GM18858 (cell line): ENCODE measurements at regions not wholly inside any gene's neighbourhood (a gene's known extent, or its start where the extent isn't known, plus 50 kb on each side); places are given as distances from the start of the nearest gene placed in this dataset.

Experiments
- ATAC-seq: cut with Tn5 transposase; IDR thresholded peaks from one replicate; pipeline ENCODE4 v1.9.1; 2021; ENCODE audit not compliant: unreplicated experiment

GRCh38 chr18:34631093-34631966 is 78.8 kb upstream of the DTNA start:
- ATAC-seq = no peak

- no peak for ATAC-seq
Measured at GRCh38 chr18:34632321-34632720, 77.8 kb upstream of the DTNA start.

DNA sequence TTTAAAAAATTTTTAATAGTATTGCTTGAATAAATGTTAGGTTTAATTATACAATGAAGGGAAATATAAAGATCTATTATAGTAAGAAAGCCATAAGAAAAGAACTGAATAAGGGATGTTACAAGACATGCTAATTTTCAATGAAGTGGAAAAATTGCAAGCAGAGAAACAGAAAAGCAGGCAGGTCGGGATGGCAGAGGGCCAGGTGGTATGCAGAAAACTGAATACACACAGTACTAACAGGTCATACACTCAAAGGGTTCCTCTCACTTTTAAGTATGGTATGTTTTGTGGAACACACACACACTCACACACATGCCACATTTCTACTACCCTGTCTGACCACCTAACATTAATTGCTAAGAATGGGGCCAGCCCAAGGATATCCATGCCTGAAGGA is 76.7 kb upstream of the DTNA start:
- ATAC-seq = no peak

- no peak for ATAC-seq
Measured at GRCh38 chr18:34637094-34637801, 72.8 kb upstream of the DTNA start.

GRCh38 chr18:34639687-34640086 is 70.4 kb upstream of the DTNA start:
- ATAC-seq = no peak

DNA sequence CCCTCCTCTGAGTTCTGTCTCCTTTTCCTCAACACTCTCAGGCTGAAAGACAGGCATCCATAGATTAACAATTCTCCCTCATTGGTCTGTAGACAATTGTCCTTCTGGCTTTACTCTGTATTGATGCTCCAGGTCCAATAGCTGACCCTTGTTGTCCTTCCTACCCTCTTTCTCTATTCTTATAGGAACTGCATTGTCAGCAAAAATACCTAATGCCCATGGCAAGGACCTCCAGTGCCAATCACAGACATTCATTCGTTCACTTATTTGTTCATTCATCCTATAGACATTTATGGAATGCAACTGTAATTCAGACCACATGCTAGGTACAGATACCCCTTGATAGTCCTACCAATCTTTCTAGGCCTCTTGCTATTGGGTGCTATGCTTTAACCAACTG is 69.8 kb upstream of the DTNA start:
- ATAC-seq = no peak

DNA sequence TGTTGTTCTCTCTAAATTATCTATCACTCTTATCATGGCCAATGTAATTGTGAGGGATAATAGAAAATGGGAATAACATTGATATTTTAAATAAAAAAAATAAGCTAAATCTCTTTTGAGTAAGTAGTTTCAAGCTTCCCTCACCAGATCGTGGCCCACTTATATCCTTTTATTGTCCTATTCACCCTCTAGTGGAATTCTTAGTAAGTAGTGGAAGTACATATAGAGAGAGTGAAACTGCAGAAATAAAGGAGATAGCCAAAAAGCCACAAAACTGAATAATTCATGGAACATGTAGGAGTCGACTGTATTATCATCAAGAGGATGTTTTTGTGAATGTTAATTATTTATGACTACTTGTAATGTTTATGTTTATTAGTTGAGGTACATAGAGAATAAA is 66.1 kb upstream of the DTNA start:
- ATAC-seq = no peak

- peak; percentile 81 for ATAC-seq
Measured at GRCh38 chr18:34647251-34647650, 62.8 kb upstream of the DTNA start.

GRCh38 chr18:34648269-34648985 is 61.7 kb upstream of the DTNA start:
- no peak for ATAC-seq

GRCh38 chr18:34649080-34649479 is 61.0 kb upstream of the DTNA start:
- ATAC-seq = no peak

DNA sequence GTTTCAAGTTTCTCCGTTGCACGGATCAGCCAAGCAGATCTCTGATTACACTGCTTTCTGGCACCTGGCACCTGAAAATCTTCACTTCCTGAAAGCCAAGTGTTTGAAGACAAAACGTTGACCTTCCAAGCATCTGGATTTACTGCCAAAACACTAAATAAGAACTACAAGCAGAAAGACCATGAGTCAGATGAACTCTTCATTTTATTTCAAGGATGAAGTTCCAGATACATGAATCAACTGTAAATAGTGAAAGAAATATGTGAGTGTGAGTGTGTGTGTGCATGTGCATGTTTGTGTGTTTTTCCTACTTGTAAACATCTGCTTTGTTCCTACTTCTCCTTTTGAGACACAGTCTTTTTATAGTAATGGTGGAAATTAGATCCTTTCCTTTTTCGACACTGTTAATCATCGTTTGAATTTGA is 60.0 kb upstream of the DTNA start:
- ATAC-seq = no peak

DNA sequence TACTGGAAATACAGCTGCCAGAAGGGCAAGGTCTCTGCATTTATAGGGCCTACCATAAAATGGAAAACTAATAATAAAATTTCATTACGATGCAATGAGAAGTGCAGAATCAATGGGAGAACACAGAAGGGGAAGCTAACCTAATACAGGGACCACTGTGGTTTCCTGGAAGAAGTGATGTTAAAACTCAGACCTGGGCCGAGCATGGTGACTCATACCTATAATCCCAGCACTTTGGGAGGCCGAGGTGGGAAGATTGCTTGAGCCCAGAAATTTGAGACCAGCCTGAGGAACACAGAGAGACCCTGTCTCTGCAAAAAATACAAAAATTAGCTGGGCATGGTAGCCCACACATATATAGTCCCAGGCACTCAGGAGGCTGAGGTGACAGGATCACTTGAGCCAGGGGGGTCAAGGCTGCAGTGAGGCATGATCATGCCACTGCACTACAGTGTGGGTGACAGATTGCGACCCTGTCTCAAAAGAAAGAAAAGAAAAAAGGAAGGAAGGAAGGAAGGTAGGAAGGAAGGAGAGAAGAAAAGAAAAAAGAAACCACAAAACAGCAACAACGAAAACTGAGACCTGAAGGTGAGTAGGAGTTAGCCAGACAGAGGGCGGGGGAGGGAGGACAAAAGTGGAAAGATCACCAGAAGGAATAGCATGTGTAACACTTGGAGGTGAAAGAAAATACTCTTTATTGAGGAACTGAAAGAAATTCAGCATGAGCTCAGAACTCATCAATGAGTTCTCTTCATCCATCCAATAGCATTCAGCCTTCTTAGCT is 58.3 kb upstream of the DTNA start:
- ATAC-seq = no peak

GRCh38 chr18:34655131-34655530 is 55.0 kb upstream of the DTNA start:
- ATAC-seq = no peak

DNA sequence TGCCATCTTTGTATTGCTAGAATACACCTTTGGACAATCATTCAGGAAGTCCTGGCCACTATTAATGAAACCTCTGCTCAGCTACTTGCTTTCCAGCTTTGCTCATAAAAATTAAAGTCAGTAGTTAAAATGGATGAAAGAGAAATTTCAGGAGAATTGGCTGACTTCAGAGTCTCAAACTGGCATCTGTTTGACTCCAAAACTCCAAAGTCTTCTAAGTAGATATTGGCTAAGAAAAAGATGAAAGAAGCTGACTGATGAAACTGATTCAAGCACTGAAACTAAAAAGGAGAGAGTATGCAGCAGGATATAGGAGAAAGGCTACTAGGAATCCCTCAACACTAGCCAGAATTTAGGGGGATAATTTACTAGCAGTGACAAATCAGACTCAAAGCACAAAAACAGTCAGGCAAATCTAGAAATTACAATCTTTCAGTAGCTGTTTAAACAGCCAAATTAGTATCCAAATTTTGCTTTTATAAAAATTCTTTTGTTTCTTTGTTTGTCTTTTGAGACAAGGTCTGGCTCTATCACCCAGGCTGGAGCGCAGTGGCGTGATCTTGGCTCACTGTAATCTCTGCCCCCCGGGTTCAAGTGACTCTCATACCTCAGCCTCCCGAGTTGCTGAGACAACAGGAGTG is 52.1 kb upstream of the DTNA start:
- no peak for ATAC-seq

DNA sequence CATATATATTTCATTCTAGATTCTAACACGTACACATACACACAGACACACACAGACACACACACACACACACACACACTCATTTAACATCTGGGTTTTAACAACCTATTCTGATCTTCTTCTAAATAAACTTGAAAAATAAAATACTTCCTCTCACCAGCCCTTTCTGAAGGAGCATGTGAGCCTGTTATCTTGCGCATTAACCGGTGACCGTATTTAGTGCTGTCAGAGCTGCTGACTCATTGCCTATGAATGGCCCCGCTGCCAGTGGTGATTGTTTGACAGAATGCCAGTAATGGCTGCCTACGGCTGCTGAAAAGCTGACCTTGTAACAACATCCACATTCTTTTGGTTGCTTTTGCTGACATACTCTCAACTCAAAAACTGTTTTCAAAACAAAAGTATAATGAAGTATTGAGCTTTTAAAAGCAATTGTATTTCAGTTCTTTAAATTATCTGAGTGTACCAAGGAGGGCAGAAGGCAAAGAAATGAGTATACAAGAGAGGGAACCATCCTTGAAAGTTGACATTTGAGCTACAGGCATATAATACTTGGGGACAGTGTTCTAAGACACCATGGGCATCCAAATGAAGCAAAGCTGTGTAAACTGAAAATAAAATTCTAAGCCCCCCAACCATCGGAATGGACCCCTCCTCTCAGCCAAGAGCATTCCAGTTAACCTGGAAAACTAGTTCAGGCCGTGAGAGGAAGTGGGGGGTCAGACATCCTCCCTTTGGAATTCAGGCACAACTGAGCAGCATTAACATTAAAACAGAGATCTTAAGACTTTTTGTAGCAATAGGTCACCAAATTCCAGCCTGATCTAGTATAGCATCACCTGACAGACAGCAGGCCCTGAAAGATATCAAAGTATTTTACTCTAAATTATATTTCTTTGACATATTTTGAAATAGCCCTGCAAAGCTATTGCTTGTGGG is 50.2 kb upstream of the DTNA start:
- no peak for ATAC-seq
